GM21528 (cell line): ENCODE measurements at regions not wholly inside any gene's neighbourhood (a gene's known extent, or its start where the extent isn't known, plus 50 kb on each side); places are given as distances from the start of the nearest gene placed in this dataset.
"Not testable (repeated sequence)": the region's sequence is repeated elsewhere in the genome, so short reads cannot be mapped to it uniquely, and the experiment has no call there.

Experiments
- ATAC-seq: cut with Tn5 transposase; IDR thresholded peaks from one replicate; pipeline ENCODE4 v1.9.1; 2021; ENCODE audit warnings: mild to moderate bottlenecking, moderate library complexity; ENCODE audit not compliant: unreplicated experiment, low FRiP score

DNA sequence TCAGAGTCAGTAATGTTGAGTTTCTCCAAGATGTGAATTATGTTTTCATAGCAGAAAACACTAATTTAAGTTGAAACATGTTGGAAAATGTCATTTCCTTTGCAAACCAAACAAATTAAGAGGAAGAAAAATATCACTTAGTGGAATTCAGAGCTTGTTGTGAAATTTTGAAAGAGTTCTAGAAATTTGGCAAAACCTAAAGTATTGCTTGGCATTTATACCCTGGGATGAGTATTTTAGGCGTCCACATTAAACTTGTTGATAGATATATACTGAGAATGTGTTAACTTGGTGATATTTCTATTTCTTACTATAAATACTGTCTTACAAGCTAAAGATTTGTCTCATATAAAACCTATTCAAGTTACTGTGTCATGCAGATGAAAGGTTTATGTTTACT lies 335.2 kb downstream of the NSUN3 start:
- ATAC-seq, result no peak

DNA sequence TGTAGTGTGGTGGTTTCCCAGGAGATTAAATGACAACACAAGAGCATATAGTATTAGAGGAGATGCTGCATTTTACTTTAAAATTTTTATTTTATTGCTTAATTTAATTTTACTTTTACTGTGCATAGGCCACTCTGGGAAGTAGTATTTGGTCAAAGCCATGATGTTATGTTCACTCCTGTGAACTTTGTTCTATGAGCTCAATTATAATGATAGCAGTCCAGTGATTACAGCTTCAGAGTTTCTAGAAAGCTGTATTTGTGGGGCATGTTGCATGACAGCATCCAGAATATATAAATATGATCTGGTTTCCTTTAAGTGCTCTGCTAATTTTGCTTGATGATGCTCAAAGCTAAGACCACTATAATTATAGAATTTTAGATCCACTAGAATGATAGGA lies 338.6 kb downstream of the NSUN3 start:
- ATAC-seq, result no peak

DNA sequence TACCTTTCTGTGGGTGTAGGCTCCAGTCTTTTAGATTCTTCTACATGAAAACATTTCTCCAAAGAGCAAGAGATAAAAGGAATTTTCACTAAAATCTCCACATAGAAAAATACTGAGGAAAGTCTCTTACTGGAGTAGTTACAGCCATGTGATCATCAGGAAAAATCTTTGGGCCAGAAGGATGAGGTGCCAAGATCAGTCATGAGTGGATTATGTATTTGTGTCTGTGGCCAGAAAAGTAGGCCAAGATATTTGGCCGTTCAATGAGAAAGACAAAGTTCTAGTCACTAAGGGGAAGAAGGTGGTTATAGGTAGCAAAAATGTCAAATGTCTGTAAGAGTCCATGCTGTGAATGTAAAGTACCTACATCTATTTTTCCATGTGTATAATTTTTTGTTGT lies 339.3 kb downstream of the NSUN3 start:
- no peak for ATAC-seq

DNA sequence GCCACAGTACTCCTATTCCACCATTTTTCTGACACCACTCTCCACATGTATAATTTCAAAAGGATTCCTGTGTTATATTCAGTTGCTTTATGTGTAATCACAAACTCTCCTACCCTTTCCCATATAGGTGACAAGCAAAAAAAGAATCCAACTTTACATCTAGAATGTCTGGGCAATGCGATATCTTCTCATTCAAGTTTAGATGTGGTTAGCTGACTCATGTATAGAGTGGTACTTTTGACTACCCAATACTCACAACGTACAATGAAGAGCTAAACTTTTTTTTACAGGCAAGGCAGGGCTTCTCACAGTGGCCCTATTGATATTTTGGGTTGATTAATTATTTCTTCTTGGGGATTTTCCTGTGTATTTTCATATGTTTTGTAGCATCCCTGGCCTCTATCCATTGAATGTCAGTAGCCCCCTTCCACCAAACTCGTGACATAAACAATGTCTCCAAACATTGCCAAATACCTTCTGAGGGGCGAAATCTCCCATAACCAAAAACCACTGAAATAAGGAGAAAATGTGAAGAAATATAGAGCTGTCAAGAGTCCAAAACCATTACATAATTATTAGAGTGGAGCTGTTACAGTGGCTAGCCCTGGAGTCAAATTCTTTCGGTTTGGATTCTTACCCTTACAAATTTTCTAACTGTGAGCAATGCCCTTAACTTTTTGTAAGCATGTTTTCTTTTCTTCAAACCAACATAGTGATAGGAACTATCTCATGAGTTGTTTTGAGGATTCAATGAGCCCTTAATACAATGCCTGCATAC lies 342.6 kb downstream of the NSUN3 start:
- no peak for ATAC-seq

DNA sequence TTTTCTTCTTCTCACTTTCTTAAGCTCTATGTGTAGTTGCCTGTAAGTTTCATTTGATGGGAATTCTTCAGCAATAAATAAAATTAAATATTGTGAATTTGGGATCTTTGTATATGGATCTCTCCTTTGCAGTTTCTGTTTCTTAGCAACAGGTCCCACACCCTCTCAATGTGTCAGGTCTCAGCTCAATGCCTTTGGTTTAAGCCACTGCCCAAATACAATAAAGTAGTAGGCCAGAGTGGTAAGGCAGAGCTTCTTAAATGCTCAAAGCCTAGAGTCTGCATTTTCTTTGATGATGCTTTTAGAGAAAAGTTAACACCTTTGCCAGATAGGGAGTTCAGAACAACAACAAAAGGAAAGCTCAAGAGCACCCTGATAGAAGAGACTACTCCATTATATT lies 343.7 kb downstream of the NSUN3 start:
- ATAC-seq, result no peak

DNA sequence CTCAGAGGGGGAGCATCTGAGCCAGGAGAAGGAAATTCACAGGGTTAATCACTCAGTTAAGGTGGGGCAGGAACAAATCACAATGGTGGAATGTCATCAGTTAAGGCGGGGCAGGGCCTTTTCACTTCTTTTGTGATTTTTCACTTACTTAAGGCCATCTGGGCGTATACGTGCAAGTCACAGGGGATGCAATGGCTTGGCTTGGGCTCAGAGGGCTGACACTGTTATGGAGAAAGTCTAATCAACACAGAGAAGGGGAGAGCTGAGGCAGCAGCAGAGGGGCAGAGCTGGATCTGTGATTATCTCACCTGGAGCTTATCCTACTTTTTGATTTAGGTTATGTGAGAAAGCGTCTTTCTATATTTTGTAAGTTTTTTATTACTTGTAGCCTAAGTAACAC lies 350.1 kb downstream of the NSUN3 start:
- not testable (repeated sequence) for ATAC-seq

DNA sequence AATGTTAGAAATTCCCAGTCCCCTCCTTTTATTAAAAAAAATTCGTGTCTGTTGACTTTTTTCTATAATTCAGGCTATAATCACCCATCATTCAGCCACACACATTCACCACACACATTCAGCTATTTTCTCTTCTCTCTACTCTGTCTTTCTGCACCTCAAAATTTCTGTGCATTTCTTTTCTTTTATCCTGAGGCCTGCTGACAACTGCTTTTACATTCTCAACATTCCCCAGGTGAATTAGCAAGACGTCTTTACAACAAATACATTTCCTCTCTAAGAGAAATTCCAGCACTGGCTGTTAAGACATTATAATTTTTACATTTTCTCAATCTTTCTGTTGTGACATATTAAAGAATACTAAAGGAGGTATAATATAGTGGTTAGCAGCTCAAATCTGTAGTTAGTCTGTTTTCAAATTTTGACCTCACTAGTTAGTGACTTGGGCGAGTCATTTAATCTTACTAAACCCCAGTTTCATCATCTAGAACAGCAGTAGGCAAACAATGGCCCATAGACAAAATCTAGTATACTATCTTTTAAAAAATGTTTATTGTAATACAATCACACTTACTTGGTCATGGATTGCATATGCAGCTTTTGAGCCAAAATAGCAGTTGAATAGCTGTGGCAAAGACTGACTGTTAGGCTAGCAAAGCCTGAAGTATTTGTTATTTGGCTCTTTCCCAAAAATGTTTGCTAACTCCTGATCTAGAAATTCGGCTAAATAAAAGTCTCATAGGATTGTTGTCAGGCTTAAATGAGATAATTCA lies 350.7 kb downstream of the NSUN3 start:
- no peak for ATAC-seq

DNA sequence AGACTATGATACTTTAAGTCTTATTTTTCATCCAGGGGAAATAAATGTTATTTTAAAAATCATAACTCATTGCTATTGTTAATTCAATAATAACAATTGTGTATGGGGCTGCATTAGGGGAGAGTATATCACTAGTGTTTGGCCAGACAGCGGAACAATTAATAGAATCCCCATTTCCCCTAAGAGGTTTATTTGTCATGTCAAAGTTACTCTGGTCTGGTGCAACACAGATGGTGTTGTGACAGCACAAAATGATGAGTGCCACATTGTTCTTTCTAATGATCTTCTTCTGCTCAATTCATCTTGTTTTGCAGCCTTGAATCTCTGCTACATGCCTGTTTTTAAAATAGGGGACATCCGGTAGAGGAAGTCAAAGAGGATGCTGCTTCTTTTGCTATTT lies 351.6 kb downstream of the NSUN3 start:
- ATAC-seq, result no peak

DNA sequence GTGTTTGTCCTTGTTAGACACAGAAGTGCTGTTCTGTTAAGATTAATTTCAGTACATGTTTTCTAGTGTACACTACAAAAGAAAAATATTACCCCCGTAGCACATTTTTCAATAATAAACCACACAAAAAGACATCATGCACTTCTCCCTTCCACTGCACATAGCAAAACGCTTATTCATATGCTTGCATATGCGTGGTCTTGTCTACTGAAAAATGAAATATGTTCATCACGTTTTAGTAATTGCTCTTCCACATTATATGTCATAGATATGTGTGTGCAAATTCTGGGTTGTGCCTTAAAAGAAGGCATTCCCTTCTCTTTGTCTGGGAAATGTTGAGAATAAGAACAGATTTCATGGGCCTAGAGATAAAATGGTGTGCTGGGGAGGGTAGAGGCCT lies 353.9 kb downstream of the NSUN3 start:
- no peak for ATAC-seq

DNA sequence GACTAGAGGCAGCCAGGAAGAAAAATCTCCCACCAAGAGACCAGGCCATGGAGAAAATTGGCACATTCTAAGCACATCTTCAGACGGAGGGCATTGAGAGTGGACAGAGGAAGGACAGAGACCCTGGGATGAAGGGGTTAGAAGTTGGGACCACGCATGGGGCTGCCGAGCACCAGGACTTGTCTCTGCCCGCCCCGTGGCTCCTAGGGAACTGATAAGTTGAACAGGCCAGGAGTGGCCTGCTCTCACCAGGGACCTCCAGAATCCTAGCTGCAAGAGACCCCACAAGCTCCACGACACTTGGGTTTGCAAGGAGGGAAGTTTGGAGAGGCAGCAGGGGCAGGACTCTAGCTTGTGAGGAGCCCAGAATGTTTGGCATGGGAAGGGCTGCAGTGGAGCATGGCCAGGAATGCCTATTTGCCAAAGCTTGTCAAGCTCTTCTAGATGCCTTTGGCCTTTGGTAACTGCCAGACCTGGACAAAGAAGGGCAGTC lies 355.1 kb downstream of the NSUN3 start:
- no peak for ATAC-seq

DNA sequence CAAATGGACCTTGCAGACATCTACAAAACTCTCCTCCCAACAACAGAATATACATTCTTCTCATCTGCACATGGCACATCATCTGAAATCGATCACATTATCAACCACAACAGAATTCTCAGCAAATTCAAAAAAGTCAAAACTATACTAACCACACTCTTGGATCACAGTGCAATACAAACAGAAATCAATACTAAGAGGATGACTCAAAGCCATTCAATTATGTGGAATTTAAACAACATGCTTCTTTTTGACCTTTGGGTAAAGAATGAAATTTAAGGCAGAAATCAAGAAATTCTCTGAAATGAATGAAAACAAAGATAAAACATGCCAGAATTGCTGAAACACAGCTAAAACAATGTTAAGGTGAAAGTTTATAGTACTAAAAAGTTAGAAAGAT lies 358.1 kb downstream of the NSUN3 start:
- no peak for ATAC-seq

DNA sequence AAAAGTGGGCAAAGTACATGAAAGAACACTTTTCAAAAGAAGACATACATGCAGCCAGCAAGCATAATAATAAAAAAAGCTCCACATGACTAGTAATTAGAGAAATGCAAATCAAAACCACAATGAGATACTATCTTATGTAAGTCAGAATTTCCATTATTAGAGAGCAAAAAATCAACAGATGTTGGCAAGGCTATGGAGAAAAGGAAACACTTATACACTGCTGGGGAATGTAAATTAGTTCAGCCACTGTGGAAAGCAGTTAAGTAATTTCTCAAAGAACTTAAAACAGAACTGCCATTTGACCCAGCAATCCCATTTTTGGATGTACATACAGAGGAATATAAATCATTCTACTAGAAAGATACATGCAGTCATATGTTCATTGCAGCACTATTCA lies 360.7 kb downstream of the NSUN3 start:
- ATAC-seq, result no peak

DNA sequence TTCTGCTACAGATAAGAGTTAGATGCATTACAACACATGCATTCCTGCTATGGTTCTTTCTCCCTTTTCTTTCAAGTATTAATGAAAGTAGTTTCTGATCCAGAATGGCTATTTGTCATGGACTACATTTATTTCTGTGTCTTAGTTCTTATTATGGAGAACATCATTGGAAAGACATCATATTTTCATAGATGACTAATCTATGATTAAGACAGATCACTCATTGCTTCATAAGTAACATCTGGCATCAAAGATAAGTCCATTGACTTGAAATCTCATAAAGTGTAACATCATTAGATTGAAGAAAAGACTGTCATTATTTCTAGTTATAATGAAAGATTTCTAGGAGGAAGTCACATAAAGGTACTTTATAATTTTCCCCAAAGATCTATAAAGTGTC lies 366.7 kb downstream of the NSUN3 start:
- ATAC-seq, result no peak

DNA sequence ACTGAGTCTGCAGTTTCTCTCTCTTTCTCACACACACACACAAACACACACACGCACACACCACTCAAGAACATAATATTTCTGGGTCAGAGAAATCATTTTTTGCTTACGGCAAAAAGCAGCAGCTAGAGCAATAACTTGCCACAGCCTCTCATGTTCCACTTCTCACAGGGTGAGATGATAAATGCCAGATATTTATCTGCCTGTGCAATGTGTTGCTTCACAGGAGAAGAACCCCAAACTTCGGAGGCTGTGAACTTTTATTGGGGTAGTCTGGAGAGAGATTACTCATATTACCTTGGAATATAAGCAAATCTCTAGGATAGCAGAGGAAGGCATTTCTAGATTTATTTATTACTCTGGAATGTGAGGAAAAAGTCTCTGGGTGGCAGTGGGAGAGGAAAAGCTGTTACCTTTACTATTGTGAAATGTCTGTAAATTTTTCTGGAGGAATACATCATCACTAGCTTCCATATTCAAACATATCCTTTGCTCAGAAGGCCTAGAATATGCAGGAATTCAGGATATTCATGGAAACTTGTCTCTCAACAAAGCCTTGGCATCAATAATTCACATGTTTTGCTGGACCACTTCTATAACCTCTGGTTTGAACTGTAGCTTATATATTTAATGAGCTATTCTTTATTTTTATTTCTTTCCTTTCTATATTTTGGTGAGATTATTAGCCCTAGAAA lies 369.2 kb downstream of the NSUN3 start:
- ATAC-seq, result no peak

DNA sequence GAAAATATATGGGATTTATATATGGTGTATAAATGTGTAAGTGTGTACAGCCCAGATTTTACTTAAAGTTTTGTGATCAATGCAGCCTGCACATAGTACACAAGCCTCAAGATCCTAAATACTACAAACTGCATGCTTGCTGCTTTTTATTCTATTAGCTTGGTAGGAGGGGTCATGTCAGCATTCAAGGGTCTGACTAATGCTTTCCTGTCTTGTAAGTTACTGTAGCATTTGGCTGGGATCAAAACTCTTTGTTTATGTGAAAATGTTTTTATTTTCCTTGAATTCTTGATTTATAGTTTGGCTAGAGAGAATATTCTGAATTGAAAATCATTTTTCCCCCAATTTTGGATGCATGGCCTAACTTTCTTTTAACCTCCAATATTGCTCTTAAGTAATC lies 370.9 kb downstream of the NSUN3 start:
- ATAC-seq, result no peak

DNA sequence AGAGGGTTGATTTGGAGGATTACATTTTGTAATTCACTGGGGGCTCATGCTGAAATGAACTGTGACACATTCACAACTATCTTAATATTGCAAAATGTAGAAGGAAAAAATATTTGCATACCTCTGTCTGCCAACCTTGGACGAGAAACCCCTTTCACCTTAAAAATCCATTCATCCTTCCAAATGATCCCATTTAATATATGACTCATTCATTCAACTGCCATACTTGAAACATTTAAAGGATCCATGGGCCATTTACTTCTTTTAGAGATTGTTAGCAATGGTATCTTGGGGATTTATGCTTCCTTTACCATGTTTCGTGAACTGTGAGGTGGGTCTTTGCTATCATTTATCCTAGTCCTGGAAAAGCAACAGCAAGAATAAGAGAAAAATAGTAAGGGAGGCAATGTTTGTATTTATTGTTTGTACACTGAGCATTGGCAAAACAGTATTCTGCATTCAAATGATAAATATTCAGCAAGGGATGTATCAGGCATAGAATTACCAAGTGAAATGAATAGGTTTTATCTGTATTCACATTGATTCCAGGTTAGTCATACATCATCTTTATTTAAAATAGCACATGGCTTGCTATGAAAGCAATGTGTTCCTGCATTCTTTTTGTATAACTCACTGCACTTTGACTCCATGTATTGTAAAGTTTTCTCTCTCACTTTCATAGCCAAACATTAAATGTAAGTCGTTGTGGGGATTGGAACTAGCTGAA lies 378.1 kb downstream of the NSUN3 start:
- ATAC-seq, result no peak

DNA sequence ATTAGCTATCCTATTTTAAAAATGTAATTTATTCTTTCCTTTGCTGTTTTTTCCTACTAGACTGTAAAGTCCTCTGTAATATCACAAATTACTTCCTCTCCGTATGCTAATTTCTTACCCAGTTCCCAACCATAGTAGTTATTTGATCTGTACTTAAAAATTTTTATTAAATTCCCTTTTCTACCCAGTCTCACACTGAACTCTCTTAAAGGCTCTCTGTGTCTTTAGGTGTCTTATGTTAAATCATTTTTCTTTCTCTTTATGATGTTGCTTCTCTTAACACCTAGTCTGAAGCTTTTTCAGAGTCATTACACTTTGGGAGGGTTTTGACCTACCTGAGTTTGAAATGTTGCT lies 378.6 kb downstream of the NSUN3 start:
- ATAC-seq, result no peak

DNA sequence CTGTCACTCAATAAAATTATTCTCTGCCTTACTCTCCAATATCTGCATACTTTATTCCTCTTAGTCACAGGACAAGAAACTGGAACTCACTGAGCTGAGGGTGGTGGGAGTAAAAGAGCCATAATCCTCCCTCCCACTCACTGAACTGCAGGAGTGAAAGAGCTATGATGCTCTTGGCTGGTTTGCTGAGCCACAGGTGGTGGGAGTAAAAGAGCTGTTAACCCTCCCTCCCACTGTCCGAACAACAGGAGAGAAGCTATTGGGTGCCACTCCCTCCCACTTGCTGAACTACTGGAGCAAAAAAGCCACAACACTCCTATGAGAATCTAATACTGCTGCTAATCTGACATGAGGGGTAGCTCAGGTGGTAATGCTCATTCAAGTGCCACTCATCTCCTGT lies 391.0 kb downstream of the NSUN3 start:
- ATAC-seq, result no peak

DNA sequence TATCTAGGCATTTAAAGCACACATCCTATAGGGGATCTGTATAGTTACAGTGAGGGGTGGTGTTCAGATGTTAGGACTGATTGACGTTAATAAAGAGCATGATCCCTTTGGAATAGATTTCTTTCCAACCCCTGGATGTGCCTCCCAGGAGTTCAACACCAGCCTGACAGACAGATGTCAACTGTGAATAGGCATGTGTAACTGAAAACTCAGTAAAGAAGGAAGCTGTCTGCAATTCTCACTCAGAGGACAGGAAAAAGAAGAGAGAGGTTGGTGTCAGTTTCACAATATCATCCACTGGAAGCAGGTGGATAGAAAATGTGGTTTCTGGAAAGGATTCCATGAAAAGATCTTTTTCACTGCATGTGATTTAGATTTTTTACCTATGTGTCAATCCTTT lies 396.3 kb downstream of the NSUN3 start:
- no peak for ATAC-seq

DNA sequence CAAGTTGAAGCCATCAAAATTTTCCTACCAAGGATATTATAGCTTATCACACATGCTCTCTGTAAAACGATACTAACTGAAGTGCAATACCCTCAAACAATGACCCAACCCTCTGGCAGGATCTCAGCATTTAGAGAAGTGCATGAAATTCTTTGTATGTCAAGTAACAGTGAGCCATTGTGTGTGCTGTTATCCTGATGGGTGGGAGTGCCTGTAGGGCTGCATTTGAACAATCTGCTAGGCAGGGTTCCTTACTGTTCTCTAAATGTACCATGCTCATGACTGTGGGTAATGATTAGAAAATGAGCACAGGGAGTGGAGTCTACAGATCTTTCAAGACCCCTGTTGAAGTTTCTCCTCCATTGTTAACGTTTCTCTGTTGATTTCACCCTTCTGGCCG lies 398.1 kb downstream of the NSUN3 start:
- ATAC-seq, result no peak

DNA sequence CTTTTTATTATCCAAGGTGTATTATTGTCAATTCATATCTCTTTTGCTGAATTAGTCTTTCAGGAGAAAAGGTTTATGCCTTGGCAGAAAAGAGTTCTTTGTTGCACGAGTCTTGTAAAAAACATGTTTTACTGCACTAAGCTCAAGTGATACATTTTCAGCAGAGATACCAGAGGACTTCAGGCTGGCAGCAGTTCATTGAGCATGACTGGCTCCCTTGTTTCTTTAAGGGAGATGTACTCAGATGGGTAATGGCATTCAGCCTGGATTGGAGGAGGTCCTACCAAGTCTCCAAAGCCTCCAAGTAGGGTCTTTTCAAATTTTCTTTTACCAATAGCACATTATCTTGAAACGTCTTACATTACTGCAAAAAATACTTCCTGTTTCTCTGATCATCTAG lies 400.1 kb downstream of the NSUN3 start:
- no peak for ATAC-seq
